ENCODE measurements at regions not wholly inside any gene's neighbourhood (a gene's known extent, or its start where the extent isn't known, plus 50 kb on each side); places are given as distances from the start of the nearest gene placed in this dataset.

DNA sequence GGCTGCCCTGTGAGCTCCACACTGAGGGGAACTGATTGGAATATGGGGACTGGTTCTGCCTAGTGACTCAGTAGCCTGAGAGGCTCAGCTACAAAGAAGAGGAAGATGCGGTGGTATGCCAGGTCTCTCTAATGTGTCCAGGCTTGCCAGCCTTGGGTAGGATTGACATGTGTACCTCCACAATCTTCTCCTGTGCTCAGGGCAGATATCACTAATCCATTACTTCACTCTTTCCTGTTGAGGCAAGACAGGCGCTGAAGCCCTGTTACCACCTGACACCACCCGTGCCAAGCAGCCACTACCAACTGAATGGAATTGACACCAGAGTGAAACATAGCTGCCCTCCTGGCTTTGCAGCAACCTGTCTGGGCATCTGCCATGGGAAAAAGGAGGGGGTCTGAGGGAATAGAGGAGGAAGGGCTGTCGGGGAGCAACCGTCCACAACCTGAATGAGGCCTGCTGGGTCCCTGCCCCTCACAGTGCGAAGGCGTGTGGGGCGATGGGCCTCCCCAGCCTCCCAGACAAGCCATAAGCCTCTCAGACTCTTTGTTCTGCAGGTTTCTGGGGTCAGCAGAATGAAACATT, 114.7 kb upstream of the CXCL14 start:
- Histone ChIP-seq H3K27me3 (no peaks in the 10 kb centered on the region), H3K36me3 (no peaks in the 10 kb centered on the region), H3K9me3 (ENCODE audit: low read depth) (no peaks in the 10 kb centered on the region), H3K4me3 (no peak overlapping the region), H3K4me1 (ENCODE audit: low read depth) (no peaks in the 10 kb centered on the region), H3K27ac (no peak overlapping the region)
- no peak for TF ChIP-seq CTCF (IDR thresholded peaks at IDR 0.05; ENCODE audit: low read depth, low read length)
- no peak for DNase-seq (ENCODE audit: low read depth in 1 of 2, low spot score in 1 of 2)

GRCh38 chr5:135691044-135691443, 112.3 kb upstream of the CXCL14 start:
- no peak overlapping the region for H3K27ac ChIP-seq
- H3K27me3 ChIP-seq = no peaks in the 10 kb centered on the region
- H3K4me1 ChIP-seq (ENCODE audit: low read depth) = no peaks in the 10 kb centered on the region
- H3K36me3 ChIP-seq = no peaks in the 10 kb centered on the region
- TF ChIP-seq CTCF (IDR thresholded peaks at IDR 0.05; ENCODE audit: low read depth, low read length) = no peak
- no peak overlapping the region for H3K4me3 ChIP-seq
- no peak for DNase-seq (ENCODE audit: low read depth in 1 of 2, low spot score in 1 of 2)
- no peaks in the 10 kb centered on the region for H3K9me3 ChIP-seq (ENCODE audit: low read depth)

DNA sequence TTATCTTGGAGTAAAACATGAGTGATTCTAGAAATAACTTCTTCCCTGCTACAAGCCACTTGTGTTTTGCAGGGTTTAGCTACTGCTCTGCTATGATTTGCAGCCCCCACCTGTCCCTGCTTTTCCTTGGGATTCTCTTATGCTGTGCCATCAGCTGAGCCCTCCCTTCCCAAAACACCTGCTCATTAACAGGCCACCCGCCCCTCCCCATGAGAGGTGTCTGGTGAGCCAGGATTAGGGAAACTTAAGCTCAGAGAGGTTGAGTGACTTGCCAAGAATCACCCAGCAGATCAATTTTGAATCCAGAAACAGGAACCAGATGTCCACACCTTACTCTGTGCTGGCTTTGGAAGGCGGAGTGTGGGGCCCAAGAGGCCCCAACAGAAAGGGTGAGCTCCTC, 111.7 kb upstream of the CXCL14 start:
- H3K36me3 ChIP-seq = no peaks in the 10 kb centered on the region

GRCh38 chr5:135689506-135689905, 110.7 kb upstream of the CXCL14 start:
- H3K4me3 ChIP-seq = no peak overlapping the region
- H3K27ac ChIP-seq = no peak overlapping the region
- no peaks in the 10 kb centered on the region for H3K9me3 ChIP-seq (ENCODE audit: low read depth)
- H3K4me1 ChIP-seq (ENCODE audit: low read depth) = no peaks in the 10 kb centered on the region
- H3K36me3 ChIP-seq = no peaks in the 10 kb centered on the region
- DNase-seq (ENCODE audit: low read depth in 1 of 2, low spot score in 1 of 2) = no peak
- no peak for TF ChIP-seq CTCF (IDR thresholded peaks at IDR 0.05; ENCODE audit: low read depth, low read length)
- no peaks in the 10 kb centered on the region for H3K27me3 ChIP-seq

More for the DNA sequence above, 111.7 kb upstream of the CXCL14 start:
- no peaks in the 10 kb centered on the region for H3K27me3 ChIP-seq
- no peaks in the 10 kb centered on the region for H3K9me3 ChIP-seq (ENCODE audit: low read depth)
- DNase-seq (ENCODE audit: low read depth in 1 of 2, low spot score in 1 of 2) = no peak
- H3K27ac ChIP-seq = no peak overlapping the region
- no peak for TF ChIP-seq CTCF (IDR thresholded peaks at IDR 0.05; ENCODE audit: low read depth, low read length)
- H3K4me3 ChIP-seq = no peak overlapping the region
- H3K4me1 ChIP-seq (ENCODE audit: low read depth) = no peaks in the 10 kb centered on the region

DNA sequence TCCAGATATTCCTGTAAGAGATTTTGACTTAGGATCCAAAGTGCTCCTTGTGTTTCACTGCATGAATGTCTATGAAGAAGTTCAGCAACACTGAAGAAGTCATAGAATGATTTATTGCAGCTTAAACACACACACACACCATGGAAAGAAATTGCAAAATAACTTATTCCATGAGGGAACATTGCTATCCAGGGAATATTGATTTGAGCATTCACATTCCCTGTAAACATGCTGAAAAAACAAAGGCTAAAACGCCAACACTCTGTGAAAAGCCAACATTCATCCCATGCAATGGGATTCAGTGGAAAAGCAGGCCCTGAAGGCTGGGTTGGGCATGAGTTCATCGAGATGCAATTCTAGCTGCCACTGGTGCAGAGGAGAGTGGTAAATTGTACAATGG, 109.6 kb upstream of the CXCL14 start:
- no peak overlapping the region for H3K4me3 ChIP-seq
- H3K9me3 ChIP-seq (ENCODE audit: low read depth) = no peaks in the 10 kb centered on the region
- H3K36me3 ChIP-seq = no peaks in the 10 kb centered on the region
- H3K27ac ChIP-seq = no peak overlapping the region
- no peaks in the 10 kb centered on the region for H3K27me3 ChIP-seq
- no peak for DNase-seq (ENCODE audit: low read depth in 1 of 2, low spot score in 1 of 2)
- TF ChIP-seq CTCF (IDR thresholded peaks at IDR 0.05; ENCODE audit: low read depth, low read length) = no peak
- H3K4me1 ChIP-seq (ENCODE audit: low read depth) = no peaks in the 10 kb centered on the region

DNA sequence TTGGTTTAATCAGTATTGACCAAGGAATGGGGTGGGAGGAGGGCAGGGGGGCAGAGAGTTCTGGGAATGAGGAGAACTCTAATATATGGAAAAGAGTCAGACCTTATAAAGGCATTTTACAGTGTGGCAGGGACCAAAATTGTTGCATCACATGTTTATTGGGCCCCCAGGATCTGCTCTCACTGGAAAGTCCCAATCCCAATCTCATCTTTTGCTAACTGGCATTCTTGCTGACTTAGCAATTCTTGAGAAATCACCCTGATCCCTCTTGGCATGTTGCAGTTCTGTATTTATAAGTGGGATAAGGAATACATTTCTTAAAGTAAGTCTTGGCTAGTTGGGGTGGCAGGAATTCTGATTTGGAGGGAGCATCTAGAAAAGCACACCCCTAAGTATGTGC, 104.4 kb upstream of the CXCL14 start:
- H3K9me3 ChIP-seq (ENCODE audit: low read depth) = no peaks in the 10 kb centered on the region
- H3K36me3 ChIP-seq = no peaks in the 10 kb centered on the region
- TF ChIP-seq CTCF (IDR thresholded peaks at IDR 0.05; ENCODE audit: low read depth, low read length) = no peak
- no peak overlapping the region for H3K27ac ChIP-seq
- H3K4me1 ChIP-seq (ENCODE audit: low read depth) = no peaks in the 10 kb centered on the region
- H3K4me3 ChIP-seq = no peak overlapping the region
- DNase-seq (ENCODE audit: low read depth in 1 of 2, low spot score in 1 of 2) = no peak
- no peaks in the 10 kb centered on the region for H3K27me3 ChIP-seq
